ENCODE measurements at regions not wholly inside any gene's neighbourhood (a gene's known extent, or its start where the extent isn't known, plus 50 kb on each side); places are given as distances from the start of the nearest gene placed in this dataset.

GRCh38 chr11:23494981-23495380, 634.7 kb upstream of the CCDC179 start:
- DNase-seq: no peak

GRCh38 chr11:23496340-23496739, 636.1 kb upstream of the CCDC179 start:
- no peak for DNase-seq

- no peak for DNase-seq
Observed at GRCh38 chr11:23497040-23497439, 636.8 kb upstream of the CCDC179 start.

GRCh38 chr11:23502389-23502788, 642.1 kb upstream of the CCDC179 start:
- no peak for DNase-seq

GRCh38 chr11:23502826-23503225, 642.6 kb upstream of the CCDC179 start:
- DNase-seq: no peak

GRCh38 chr11:23509023-23509422, 648.7 kb upstream of the CCDC179 start:
- no peak for DNase-seq

- no peak for DNase-seq
Observed at GRCh38 chr11:23509821-23510220, 649.5 kb upstream of the CCDC179 start.

- no peak for DNase-seq
Observed at GRCh38 chr11:23519194-23519593, 658.9 kb upstream of the CCDC179 start.

- no peak for DNase-seq
Observed at GRCh38 chr11:23520226-23520960, 660.1 kb upstream of the CCDC179 start.

- no peak for DNase-seq
Observed at GRCh38 chr11:23536907-23537306, 676.6 kb upstream of the CCDC179 start.

GRCh38 chr11:23539556-23539955, 679.3 kb upstream of the CCDC179 start:
- no peak for DNase-seq

- DNase-seq: no peak
Observed at GRCh38 chr11:23540101-23540561, 679.9 kb upstream of the CCDC179 start.

- DNase-seq: no peak
Observed at GRCh38 chr11:23542189-23542588, 681.9 kb upstream of the CCDC179 start.

GRCh38 chr11:23542816-23543215, 682.5 kb upstream of the CCDC179 start:
- no peak for DNase-seq

GRCh38 chr11:23543651-23544222, 683.5 kb upstream of the CCDC179 start:
- DNase-seq: no peak

- DNase-seq: no peak
Observed at GRCh38 chr11:23551706-23552105, 691.4 kb upstream of the CCDC179 start.

- DNase-seq: no peak
Observed at GRCh38 chr11:23554002-23554401, 693.7 kb upstream of the CCDC179 start.

GRCh38 chr11:23555085-23555484, 694.8 kb upstream of the CCDC179 start:
- no peak for DNase-seq

- peak; percentile 12 for DNase-seq
Observed at GRCh38 chr11:23556163-23556750, 696.0 kb upstream of the CCDC179 start.

- no peak for DNase-seq
Observed at GRCh38 chr11:23563591-23563990, 703.3 kb upstream of the CCDC179 start.

- no peak for DNase-seq
Observed at GRCh38 chr11:23564370-23564769, 704.1 kb upstream of the CCDC179 start.

GRCh38 chr11:23569134-23569533, 708.9 kb upstream of the CCDC179 start:
- DNase-seq: no peak

GRCh38 chr11:23569547-23569946, 709.3 kb upstream of the CCDC179 start:
- peak; percentile 10 for DNase-seq

GRCh38 chr11:23570828-23571227, 710.6 kb upstream of the CCDC179 start:
- DNase-seq: no peak
